ENCODE measurements at regions not wholly inside any gene's neighbourhood (a gene's known extent, or its start where the extent isn't known, plus 50 kb on each side); places are given as distances from the start of the nearest gene placed in this dataset.

DNA sequence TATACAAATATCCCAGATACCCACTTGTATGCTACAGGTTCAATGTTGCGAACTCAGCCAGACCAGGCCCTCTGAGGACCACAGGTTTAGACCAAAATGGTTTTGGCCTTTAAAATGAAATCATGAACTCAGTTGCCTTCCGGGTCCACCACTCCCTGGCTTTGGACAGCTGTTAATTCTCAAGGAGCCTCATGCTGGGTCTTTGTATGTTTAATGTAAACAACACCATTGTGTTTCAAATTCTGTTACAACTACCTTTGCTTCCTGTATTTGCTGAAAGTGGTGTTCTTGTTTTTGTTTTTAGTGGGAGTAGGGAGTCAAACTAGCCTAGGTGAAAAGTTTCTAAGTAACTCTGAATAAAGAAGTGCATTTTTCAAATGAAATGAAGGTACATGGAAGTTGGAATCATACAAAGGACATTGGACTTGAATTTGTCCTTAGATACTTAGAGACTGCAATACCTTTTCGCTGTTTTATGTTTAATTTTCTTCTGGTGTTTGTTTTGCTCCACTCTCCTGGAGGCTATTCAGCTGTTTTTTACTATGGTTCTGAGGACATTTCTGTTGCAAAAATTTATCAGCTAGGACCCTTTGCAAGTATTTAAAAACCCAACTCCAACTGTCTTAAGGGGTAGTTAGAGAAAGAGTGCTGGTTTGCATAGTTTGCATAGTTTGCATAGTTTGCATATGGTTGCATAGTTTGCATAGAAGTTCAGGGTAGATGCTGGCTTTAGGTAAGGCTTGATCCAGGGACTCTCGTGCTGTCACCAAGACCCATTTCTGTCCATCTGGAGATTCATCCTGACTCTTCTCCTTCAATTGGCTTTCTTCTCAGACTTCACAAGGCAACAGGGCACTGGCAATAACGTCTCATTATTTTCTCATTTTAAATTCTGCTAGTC, 70.1 kb downstream of the MID1IP1 start:
- peaks cover 18% of the 10 kb centered on the region for H3K27me3 ChIP-seq (ENCODE audit: control insufficient read depth, insufficient read depth, low read length)
- H3K27ac ChIP-seq (ENCODE audit: low read length) = no peak overlapping the region
- H3K4me3 ChIP-seq (ENCODE audit: low read length) = no peak overlapping the region
- no peak for DNase-seq
- no peaks in the 10 kb centered on the region for H3K9me3 ChIP-seq (replicated peaks; ENCODE audit: control insufficient read depth, low read depth, low read length)
- 69% methylated on average over 3 of the region's 5 CpGs for WGBS (ENCODE audit: insufficient coverage)
- no peaks in the 10 kb centered on the region for H3K4me1 ChIP-seq (ENCODE audit: control insufficient read depth, insufficient read depth, low read length)
- no peaks in the 10 kb centered on the region for H3K36me3 ChIP-seq (ENCODE audit: control insufficient read depth, insufficient read depth, low read length)

DNA sequence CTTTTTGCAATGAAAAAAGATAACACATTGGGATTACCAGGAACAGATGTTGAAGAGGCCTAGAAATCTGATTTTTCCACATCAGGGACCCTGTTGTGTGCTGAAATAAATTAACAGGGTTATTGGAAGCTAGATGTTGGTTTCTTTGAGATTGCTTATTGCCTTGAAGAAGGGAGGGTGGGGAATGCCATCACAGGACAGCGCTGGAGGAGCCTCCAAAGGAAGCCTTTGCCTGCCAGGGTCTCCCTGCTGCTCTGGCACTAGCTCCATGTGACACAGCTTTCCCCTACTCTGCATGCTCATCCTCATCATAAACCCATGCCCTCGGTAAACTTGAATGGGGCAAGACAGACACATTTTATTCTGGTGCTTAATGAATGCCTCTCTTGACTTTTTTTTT, 76.1 kb downstream of the MID1IP1 start:
- peaks cover 13% of the 10 kb centered on the region for H3K4me1 ChIP-seq (ENCODE audit: control insufficient read depth, insufficient read depth, low read length)
- H3K36me3 ChIP-seq (ENCODE audit: control insufficient read depth, insufficient read depth, low read length) = no peaks in the 10 kb centered on the region
- peaks cover 8% of the 10 kb centered on the region for H3K27me3 ChIP-seq (ENCODE audit: control insufficient read depth, insufficient read depth, low read length)
- WGBS (ENCODE audit: insufficient coverage) = no CpG with 5 or more reads among the region's 2 CpGs
- no peaks in the 10 kb centered on the region for H3K9me3 ChIP-seq (replicated peaks; ENCODE audit: control insufficient read depth, low read depth, low read length)
- DNase-seq = peak; percentile 25
- no peak overlapping the region for H3K27ac ChIP-seq (ENCODE audit: low read length)
- H3K4me3 ChIP-seq (ENCODE audit: low read length) = no peak overlapping the region

DNA sequence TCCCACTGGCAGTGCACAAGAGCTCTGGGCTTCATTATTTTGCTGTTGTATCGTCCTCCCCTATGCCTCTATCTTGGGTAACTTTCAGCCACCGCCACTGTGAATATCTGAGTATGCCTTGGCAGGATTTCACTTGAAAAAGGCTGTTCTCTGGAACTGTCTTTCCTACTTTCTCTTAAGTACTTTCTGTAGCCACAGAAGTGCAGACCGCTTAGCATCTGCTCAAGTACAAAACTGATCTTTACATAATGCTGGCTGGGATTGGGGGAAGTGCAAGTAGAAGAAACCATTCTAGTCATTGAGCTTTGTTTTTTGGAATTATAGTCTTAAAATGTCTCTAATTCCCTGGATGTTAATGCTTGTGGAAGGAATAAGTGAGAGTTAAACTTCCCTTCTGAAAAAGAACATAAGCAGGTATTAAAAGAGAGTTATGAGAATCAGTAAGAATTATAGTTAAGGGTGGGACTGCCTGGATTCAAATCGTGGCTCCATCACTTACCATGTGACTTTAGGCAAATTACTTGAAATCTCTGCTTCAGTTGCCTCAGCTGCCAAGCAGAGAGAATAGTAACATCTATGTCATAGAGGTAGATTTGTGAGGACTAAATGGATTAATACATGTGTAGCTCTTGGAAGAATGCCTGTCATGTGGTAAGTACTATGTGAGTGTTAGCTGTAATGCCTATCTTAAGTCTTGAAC, 77.5 kb downstream of the MID1IP1 start:
- peak; percentile 44 for DNase-seq
- Histone ChIP-seq H3K27me3 (ENCODE audit: control insufficient read depth, insufficient read depth, low read length) (peaks cover 8% of the 10 kb centered on the region), H3K4me1 (ENCODE audit: control insufficient read depth, insufficient read depth, low read length) (peaks cover 13% of the 10 kb centered on the region), H3K4me3 (ENCODE audit: low read length) (no peak overlapping the region), H3K36me3 (ENCODE audit: control insufficient read depth, insufficient read depth, low read length) (no peaks in the 10 kb centered on the region), H3K27ac (ENCODE audit: low read length) (peak overlapping the region; percentile 20), H3K9me3 (replicated peaks; ENCODE audit: control insufficient read depth, low read depth, low read length) (no peaks in the 10 kb centered on the region)
- no CpG with 5 or more reads among the region's 4 CpGs for WGBS (ENCODE audit: insufficient coverage)

DNA sequence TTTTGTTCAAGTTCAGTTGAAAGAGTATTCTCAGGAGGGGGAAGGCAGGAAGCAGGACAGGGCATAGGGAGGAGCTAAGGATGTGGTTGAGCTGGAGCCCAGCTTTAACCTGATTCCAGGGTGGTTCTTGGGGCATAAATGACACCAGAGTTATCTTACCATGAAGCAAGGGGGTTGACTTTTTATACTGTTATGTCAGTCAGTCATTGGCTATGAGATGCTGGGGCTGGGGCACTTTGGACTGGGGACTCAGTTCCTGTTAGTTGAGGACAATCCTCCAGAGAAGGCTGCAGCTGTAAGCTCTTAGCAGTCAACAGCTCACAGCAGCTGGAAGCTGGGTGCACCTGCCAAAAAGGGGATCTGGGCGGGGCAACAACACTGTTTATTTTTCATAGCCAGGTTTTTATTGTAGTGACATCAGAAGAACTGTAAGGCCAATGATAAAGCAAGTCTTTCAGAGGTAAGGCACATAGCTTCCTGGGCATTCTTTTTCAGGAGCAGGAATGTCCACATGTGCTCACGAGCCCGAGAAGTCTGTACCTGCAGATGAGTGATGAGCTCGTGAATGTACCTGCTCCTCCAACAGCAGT, 78.5 kb downstream of the MID1IP1 start:
- Histone ChIP-seq H3K27ac (ENCODE audit: low read length) (peak overlapping the region; percentile 29), H3K4me1 (ENCODE audit: control insufficient read depth, insufficient read depth, low read length) (peaks cover 13% of the 10 kb centered on the region), H3K4me3 (ENCODE audit: low read length) (no peak overlapping the region), H3K36me3 (ENCODE audit: control insufficient read depth, insufficient read depth, low read length) (no peaks in the 10 kb centered on the region), H3K27me3 (ENCODE audit: control insufficient read depth, insufficient read depth, low read length) (peaks cover 8% of the 10 kb centered on the region), H3K9me3 (replicated peaks; ENCODE audit: control insufficient read depth, low read depth, low read length) (no peaks in the 10 kb centered on the region)
- WGBS (ENCODE audit: insufficient coverage) = 61% methylated on average over 4 of the region's 4 CpGs
- DNase-seq = peak; percentile 89

DNA sequence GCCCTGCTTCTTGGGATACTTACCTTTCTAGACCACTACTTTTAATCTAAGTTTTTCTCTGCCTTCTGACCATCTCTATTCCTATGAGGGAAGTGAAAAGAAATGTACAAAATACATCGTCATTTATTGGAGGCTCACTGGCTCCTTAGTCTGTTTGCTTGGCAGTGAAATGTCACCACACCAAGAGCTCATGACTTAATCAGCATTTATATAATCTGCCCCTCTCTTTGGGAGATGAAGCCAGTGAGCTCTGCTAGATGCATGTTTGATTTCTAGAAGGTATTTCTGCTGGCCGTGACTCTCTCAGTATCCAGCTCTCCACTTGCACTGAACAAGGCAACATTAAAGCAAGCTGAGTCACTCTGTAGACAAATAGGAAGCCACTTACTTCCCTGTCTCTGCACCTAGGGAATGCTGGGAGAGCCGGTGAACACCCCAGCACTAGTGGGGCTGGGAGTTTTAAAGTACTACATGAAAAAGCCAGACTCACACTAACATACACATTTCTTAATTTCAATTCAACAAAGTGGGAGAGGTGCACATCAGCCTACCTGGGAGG, 79.1 kb downstream of the MID1IP1 start:
- Histone ChIP-seq H3K4me3 (ENCODE audit: low read length) (no peak overlapping the region), H3K27ac (ENCODE audit: low read length) (peak overlapping the region; percentile 20), H3K36me3 (ENCODE audit: control insufficient read depth, insufficient read depth, low read length) (no peaks in the 10 kb centered on the region), H3K27me3 (ENCODE audit: control insufficient read depth, insufficient read depth, low read length) (peaks cover 8% of the 10 kb centered on the region), H3K9me3 (replicated peaks; ENCODE audit: control insufficient read depth, low read depth, low read length) (no peaks in the 10 kb centered on the region), H3K4me1 (ENCODE audit: control insufficient read depth, insufficient read depth, low read length) (peaks cover 13% of the 10 kb centered on the region)
- WGBS (ENCODE audit: insufficient coverage) = 20% methylated on average over 1 of the region's 3 CpGs
- peak; percentile 21 for DNase-seq

DNA sequence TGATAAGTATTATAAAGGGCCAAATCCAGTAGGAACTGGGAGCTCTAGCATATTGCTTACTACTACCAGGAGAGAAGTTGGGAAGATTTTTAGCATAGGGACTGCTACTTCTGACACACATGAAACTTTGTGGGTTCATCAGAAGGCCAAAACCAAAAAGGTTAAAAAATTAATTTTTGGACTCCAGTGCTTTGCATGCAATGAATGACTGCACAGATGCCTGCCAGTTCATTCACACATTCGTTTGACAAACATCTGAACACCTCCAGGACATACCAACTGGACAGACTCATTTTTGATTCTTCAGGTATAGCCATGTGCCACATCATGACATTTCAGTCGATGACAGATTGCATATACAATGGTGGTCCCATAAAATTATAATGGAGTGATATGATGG, 79.8 kb downstream of the MID1IP1 start:
- H3K27ac ChIP-seq (ENCODE audit: low read length) = no peak overlapping the region
- no peaks in the 10 kb centered on the region for H3K9me3 ChIP-seq (replicated peaks; ENCODE audit: control insufficient read depth, low read depth, low read length)
- H3K4me3 ChIP-seq (ENCODE audit: low read length) = no peak overlapping the region
- H3K36me3 ChIP-seq (ENCODE audit: control insufficient read depth, insufficient read depth, low read length) = no peaks in the 10 kb centered on the region
- H3K4me1 ChIP-seq (ENCODE audit: control insufficient read depth, insufficient read depth, low read length) = peaks cover 13% of the 10 kb centered on the region
- H3K27me3 ChIP-seq (ENCODE audit: control insufficient read depth, insufficient read depth, low read length) = peaks cover 8% of the 10 kb centered on the region
- DNase-seq = no peak
- 57% methylated on average over 1 of the region's 2 CpGs for WGBS (ENCODE audit: insufficient coverage)

DNA sequence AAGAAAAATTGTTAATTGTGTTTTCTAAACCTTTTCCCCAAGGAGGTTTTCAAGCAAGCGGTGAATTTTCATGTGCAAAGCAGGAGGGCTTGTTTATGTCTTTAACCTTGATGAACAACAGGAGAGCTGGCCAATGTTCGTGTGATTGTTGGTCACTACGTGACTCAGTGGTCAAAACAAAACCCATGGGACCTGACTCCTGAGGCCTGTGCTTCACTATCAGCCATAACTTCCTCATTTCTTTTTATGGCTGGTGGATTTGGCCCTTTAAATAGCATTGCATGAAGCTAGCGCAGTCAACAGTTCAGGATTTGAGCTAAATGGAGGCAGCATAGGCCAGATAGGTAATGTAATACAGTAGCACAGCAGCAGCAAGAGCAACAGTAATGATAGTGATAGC, 80.5 kb downstream of the MID1IP1 start:
- DNase-seq = no peak
- 85% methylated on average over 3 of the region's 4 CpGs for WGBS (ENCODE audit: insufficient coverage)

GRCh38 chrX:38882894-38883626, 81.8 kb downstream of the MID1IP1 start:
- H3K9me3 ChIP-seq (replicated peaks; ENCODE audit: control insufficient read depth, low read depth, low read length) = no peaks in the 10 kb centered on the region
- no peaks in the 10 kb centered on the region for H3K36me3 ChIP-seq (ENCODE audit: control insufficient read depth, insufficient read depth, low read length)
- DNase-seq = no peak
- 60% methylated on average over 1 of the region's 4 CpGs for WGBS (ENCODE audit: insufficient coverage)
- peaks cover 13% of the 10 kb centered on the region for H3K4me1 ChIP-seq (ENCODE audit: control insufficient read depth, insufficient read depth, low read length)
- no peak overlapping the region for H3K27ac ChIP-seq (ENCODE audit: low read length)
- no peak overlapping the region for H3K4me3 ChIP-seq (ENCODE audit: low read length)
- H3K27me3 ChIP-seq (ENCODE audit: control insufficient read depth, insufficient read depth, low read length) = peaks cover 10% of the 10 kb centered on the region

More for the DNA sequence above, 80.5 kb downstream of the MID1IP1 start:
- no peak overlapping the region for H3K4me3 ChIP-seq (ENCODE audit: low read length)
- H3K4me1 ChIP-seq (ENCODE audit: control insufficient read depth, insufficient read depth, low read length) = peaks cover 13% of the 10 kb centered on the region
- no peaks in the 10 kb centered on the region for H3K36me3 ChIP-seq (ENCODE audit: control insufficient read depth, insufficient read depth, low read length)
- H3K27me3 ChIP-seq (ENCODE audit: control insufficient read depth, insufficient read depth, low read length) = peaks cover 10% of the 10 kb centered on the region
- no peaks in the 10 kb centered on the region for H3K9me3 ChIP-seq (replicated peaks; ENCODE audit: control insufficient read depth, low read depth, low read length)
- no peak overlapping the region for H3K27ac ChIP-seq (ENCODE audit: low read length)

DNA sequence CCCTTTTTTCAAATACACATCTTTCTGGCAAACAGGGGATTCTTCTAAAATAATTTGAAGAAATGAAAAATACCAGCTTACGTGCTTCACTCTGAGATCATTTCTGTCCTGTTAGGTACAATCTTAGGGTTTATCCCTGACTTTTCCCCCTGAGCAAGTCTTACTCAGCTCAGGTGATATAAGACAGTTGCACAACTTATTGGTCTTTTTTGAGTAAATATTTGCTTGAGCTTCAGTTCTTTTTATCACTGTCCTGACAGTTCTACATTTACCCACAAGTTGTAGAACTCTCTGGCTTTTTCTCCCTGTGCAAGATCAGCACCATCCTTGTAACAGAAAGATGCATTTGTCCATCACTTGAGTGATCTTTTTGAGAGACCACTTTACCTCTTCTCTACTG, 84.9 kb downstream of the MID1IP1 start:
- WGBS (ENCODE audit: insufficient coverage) = no CpG with 5 or more reads among the region's 1 CpG
- Histone ChIP-seq H3K9me3 (replicated peaks; ENCODE audit: control insufficient read depth, low read depth, low read length) (no peaks in the 10 kb centered on the region), H3K4me3 (ENCODE audit: low read length) (no peak overlapping the region), H3K27me3 (ENCODE audit: control insufficient read depth, insufficient read depth, low read length) (peaks cover 11% of the 10 kb centered on the region), H3K36me3 (ENCODE audit: control insufficient read depth, insufficient read depth, low read length) (no peaks in the 10 kb centered on the region), H3K4me1 (ENCODE audit: control insufficient read depth, insufficient read depth, low read length) (peaks cover 2% of the 10 kb centered on the region), H3K27ac (ENCODE audit: low read length) (no peak overlapping the region)
- no peak for DNase-seq

Data from muscle of leg (tissue), 3 donors.